ENCODE measurements at regions not wholly inside any gene's neighbourhood (a gene's known extent, or its start where the extent isn't known, plus 50 kb on each side); places are given as distances from the start of the nearest gene placed in this dataset.
"Not testable (repeated sequence)": the region's sequence is repeated elsewhere in the genome, so short reads cannot be mapped to it uniquely, and the experiment has no call there.

- DNase-seq (ENCODE audit: low read depth): no peak
These were observed 122.4 kb upstream of the SMURF2 start for GRCh38 chr17:64784353-64785010.

- no peak for DNase-seq (ENCODE audit: low read depth)
These were observed 121.6 kb upstream of the SMURF2 start for GRCh38 chr17:64783556-64784352.

- DNase-seq (ENCODE audit: low read depth): no peak
These were observed 120.9 kb upstream of the SMURF2 start for GRCh38 chr17:64783031-64783461.

- DNase-seq (ENCODE audit: low read depth): no peak
These were observed 119.9 kb upstream of the SMURF2 start for GRCh38 chr17:64781810-64782555.

- DNase-seq (ENCODE audit: low read depth): peak; percentile 55
These were observed 119.1 kb upstream of the SMURF2 start for GRCh38 chr17:64781014-64781756.

GRCh38 chr17:64780096-64781013 lies 118.2 kb upstream of the SMURF2 start:
- DNase-seq (ENCODE audit: low read depth): peak; percentile 54

GRCh38 chr17:64779376-64780095 lies 117.4 kb upstream of the SMURF2 start:
- DNase-seq (ENCODE audit: low read depth): no peak

- DNase-seq (ENCODE audit: low read depth): not testable (repeated sequence)
These were observed 116.9 kb upstream of the SMURF2 start for GRCh38 chr17:64779098-64779375.

GRCh38 chr17:64778240-64779097 lies 116.4 kb upstream of the SMURF2 start:
- no peak for DNase-seq (ENCODE audit: low read depth)

- no peak for DNase-seq (ENCODE audit: low read depth)
These were observed 115.5 kb upstream of the SMURF2 start for GRCh38 chr17:64777415-64778239.

- DNase-seq (ENCODE audit: low read depth): peak; percentile 85
These were observed 114.8 kb upstream of the SMURF2 start for GRCh38 chr17:64776720-64777414.

- no peak for DNase-seq (ENCODE audit: low read depth)
These were observed 113.8 kb upstream of the SMURF2 start for GRCh38 chr17:64775701-64776570.

GRCh38 chr17:64774888-64775540 lies 112.9 kb upstream of the SMURF2 start:
- DNase-seq (ENCODE audit: low read depth): no peak

- DNase-seq (ENCODE audit: low read depth): peak; percentile 88
These were observed 112.0 kb upstream of the SMURF2 start for GRCh38 chr17:64773836-64774761.

- DNase-seq (ENCODE audit: low read depth): no peak
These were observed 111.3 kb upstream of the SMURF2 start for GRCh38 chr17:64773386-64773835.

Measured in ELR (cell line).